Cerebellar cortex (tissue), 1 donor: ENCODE measurements at regions not wholly inside any gene's neighbourhood (a gene's known extent, or its start where the extent isn't known, plus 50 kb on each side); places are given as distances from the start of the nearest gene placed in this dataset.

Experiments used
- DNase-seq: peaks from one replicate; pipeline ENCODE4 v3.0.0-alpha.2; 2015; ENCODE audit warnings: low spot score

- peak; percentile 36 for DNase-seq
Observed at GRCh38 chr20:63070771-63071540, 64.2 kb upstream of the BHLHE23 start.

- DNase-seq: no peak
Observed at GRCh38 chr20:63070301-63070625, 63.5 kb upstream of the BHLHE23 start.

DNA sequence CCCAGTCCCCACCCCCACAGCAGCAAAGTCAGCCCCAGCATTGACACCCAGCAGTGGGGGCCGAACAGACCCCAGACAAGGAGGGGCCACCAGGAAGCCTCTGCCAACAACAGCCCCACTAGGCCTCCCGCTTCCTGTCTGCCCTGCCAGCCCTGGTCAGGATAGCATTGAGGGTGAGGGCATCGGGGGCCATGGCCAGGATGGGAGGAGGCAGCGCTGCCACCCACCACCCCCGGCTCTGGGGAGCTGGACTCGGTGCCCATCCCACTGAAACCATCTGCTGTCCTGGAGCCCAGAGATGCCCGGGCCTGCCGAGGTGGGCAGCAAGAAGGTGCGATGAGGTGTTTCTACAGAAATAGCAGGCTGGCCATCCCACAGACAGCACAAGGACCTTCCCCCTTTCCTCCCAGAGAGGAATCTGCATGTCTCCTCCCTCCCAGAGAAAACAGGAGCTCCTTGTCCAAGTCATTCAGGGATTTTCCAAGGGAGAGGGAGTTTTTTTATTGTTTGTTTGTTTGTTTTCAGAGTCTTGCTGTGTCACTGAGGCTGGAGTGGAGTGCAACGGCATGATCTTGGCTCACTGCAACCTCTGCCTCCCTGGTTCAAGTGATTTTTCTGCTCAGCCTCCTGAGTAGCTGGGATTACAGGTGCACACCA is 62.1 kb upstream of the BHLHE23 start:
- DNase-seq: peak; percentile 13

- DNase-seq: no peak
Observed at GRCh38 chr20:63067721-63068560, 61.2 kb upstream of the BHLHE23 start.

DNA sequence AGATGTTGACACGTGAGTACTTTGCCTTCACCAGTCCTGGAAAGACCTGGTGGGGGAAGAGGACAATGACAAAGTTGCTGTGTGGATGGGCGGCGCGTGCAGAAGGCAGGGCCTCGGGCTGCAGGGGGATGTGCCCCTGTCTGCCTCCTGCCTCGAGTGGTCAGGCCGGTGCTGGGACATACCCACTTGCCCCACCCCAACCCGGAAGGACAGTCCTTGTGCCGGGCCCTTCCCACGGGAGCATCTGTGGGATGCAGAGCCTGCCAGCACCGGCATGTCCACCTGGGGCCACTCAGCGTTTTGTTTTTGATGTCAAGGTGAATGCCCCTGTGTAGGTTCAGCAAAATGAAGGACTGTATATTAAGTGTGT is 60.5 kb upstream of the BHLHE23 start:
- DNase-seq: no peak

- peak; percentile 46 for DNase-seq
Observed at GRCh38 chr20:63066506-63067265, 59.9 kb upstream of the BHLHE23 start.

GRCh38 chr20:63065911-63066310 is 59.1 kb upstream of the BHLHE23 start:
- no peak for DNase-seq

- no peak for DNase-seq
Observed at GRCh38 chr20:63064745-63065711, 58.3 kb upstream of the BHLHE23 start.

DNA sequence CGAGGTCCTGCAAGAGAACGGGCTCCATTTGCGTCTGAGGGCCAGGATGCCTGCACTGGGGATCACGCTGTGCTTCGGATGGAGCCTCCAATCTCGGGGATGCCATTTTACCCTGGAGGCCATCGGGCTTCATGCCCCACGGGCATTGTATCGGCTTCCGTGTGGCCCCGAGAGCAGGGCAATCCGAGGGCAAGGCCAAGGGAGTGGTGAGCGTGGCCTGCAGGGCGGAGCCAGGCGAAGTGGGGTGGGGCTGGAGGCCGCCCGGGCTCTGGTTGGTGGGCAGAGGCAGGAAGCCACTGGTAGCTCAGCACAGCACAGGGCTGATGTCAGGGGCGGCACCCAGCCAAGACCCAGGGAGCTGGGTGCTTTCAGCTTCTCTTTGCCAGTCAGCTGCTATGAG is 57.5 kb upstream of the BHLHE23 start:
- DNase-seq: no peak

GRCh38 chr20:63062188-63063140 is 55.7 kb upstream of the BHLHE23 start:
- no peak for DNase-seq

- no peak for DNase-seq
Observed at GRCh38 chr20:63061771-63062100, 55.0 kb upstream of the BHLHE23 start.

DNA sequence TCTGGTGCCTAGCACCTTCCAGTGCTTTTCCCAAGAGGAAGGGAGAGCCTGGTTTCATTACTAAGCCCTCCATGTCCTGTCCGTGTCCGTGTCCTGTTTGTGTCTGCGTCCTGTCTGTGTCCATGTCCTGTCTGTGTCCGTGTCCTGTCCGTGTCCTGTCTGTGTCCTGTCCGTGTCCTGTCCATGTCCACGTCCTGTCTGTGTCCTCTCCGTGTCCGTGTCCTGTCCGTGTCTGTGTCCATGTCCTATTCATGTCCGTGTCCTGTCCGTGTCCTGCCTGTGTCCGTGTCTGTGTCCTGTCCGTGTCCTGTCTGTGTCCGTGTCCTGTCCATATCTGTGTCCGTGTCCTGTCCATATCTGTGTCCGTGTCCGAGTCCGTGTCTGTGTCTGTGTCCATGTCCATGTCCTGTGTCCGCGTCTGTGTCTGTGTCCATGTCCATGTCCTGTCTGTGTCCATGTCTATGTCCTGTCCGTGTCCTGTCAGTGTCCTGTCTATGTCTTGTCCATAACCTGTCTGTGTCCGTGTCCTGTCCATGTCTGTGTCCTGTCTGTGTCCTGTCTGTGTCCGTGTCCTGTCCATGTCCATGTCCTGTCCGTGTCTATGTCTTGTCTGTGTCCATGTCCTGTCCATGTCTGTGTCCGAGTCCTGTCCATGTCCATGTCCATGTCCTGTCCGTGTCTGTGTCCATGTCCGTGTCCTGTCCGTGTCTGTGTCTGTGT is 54.4 kb upstream of the BHLHE23 start:
- DNase-seq: no peak

- peak; percentile 90 for DNase-seq
Observed at GRCh38 chr20:63060057-63060991, 53.6 kb upstream of the BHLHE23 start.

- no peak for DNase-seq
Observed at GRCh38 chr20:63059684-63060056, 52.9 kb upstream of the BHLHE23 start.

GRCh38 chr20:63058696-63059335 is 52.1 kb upstream of the BHLHE23 start:
- DNase-seq: no peak

DNA sequence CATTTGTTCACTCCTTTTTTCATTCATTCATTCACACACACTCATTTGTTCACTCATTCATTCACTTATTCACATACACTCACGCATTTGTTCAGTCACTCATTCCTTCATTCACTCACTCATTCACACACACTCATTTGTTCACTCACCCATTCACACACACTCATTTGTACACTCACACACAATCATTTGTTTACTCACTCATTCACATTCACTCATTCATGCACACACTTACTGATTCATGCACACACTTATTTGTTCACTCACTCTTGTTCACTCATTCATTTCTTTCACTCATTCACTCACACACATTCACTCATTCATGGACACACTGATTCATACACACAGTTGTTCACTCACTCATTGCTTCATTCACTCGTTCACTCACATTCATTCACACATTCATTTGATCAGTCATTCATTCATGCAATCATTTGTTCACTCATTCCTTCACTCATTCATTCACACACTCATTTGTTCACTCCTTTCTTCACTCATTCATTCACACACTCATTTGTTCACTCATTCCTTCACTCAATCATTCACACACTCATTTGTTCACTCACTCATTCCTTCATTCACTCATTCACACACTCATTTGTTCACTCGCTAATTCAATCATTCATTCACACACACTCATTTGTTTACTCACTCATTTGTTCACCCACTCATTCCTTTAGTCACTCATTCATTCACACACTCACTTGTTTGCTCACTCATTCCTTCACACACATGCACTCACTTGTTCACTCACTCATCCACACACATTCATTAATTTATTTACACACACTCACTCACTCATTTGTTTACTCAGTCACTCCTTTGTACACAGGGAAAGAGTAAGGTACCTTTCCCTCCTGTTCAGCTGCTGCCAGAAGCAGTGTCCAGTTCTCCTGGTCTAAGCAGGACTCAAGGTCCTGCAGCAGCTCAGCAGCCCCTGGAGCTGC is 50.7 kb upstream of the BHLHE23 start:
- no peak for DNase-seq
